HepG2 (cell line): ENCODE measurements at regions not wholly inside any gene's neighbourhood (a gene's known extent, or its start where the extent isn't known, plus 50 kb on each side); places are given as distances from the start of the nearest gene placed in this dataset.

Source experiments
- ATAC-seq: fragments of 200-7000 bp; cut with Tn5 transposase; 3 replicates; pipeline ENCODE4 v1.9.1; 2020; ENCODE audit warnings: mild to moderate bottlenecking, moderate library complexity
- BruUV-seq: library from RNA; stranded (reverse); fragments of 400-500 nt; replicated peaks from 2 replicates; lab custom pipeline; 2021; lab: Mats Ljungman, UMichigan
- CTCF ChIA-PET: fragments of 300-600 bp; formaldehyde crosslinking; extraction: SDS; loops from one replicate; lab custom pipeline; 2021; ENCODE audit warnings: low total read pairs, inconsistent platforms, low intra/inter-chr PET ratio; lab: Yijun Ruan, JAX
- POLR2A ChIA-PET: fragments of 350-600 bp; sonication (Branson Sonifier 250); formaldehyde crosslinking; loops from one replicate; lab custom pipeline; 2020; ENCODE audit warnings: antibody characterized with exemption, inconsistent platforms; lab: Yijun Ruan, JAX
- DNase-seq: peaks from one replicate; pipeline ENCODE4 v3.0.0-alpha.2; 2015; ENCODE audit warnings: low spot score
- FAIRE-seq: peaks from 3 replicates; lab custom pipeline; 2011; peaks lifted over from hg19 to GRCh38; lab: Jason Lieb, UNC
- H2AFZ ChIP-seq: one replicate; pipeline ENCODE4 v1.6.1; 2011; ENCODE audit warnings: low read length, inconsistent platforms
- H3K27ac ChIP-seq: fragments of 300-600 bp; 3 replicates; pipeline ENCODE4 v1.8.0; 2011; ENCODE audit warnings: mixed run types, mild to moderate bottlenecking, mixed read lengths, low read length, inconsistent platforms; ENCODE audit not compliant: insufficient read depth; ENCODE audit errors: extremely low read length
- H3K27me3 ChIP-seq, 2 experiments: fragments of 200-600 bp in 1 of 2; 2 replicates in 1 of 2; 3 replicates in 1 of 2; pipeline versions ENCODE4 v1.6.0 to v1.8.0; 2011; ENCODE audit warnings: low read length in 2 of 2, mild to moderate bottlenecking in 2 of 2, moderate library complexity in 2 of 2, inconsistent platforms in 1 of 2; ENCODE audit not compliant: insufficient read depth in 2 of 2, control insufficient read depth in 1 of 2
- H3K36me3 ChIP-seq, 2 experiments: fragments of 200-600 bp in 1 of 2; replicated peaks in 1 of 2; 2 replicates in 1 of 2; 3 replicates in 1 of 2; pipeline versions ENCODE4 v1.5.1 to v1.8.0; 2011; ENCODE audit warnings: low read length in 2 of 2, inconsistent platforms in 1 of 2; ENCODE audit not compliant: insufficient read depth in 2 of 2, control insufficient read depth in 1 of 2
- H3K4me1 ChIP-seq: 2 replicates; pipeline ENCODE4 v1.5.1; 2012; ENCODE audit warnings: low read length, inconsistent platforms; ENCODE audit not compliant: insufficient read depth
- H3K4me2 ChIP-seq: 2 replicates; pipeline ENCODE4 v1.6.0; 2011; ENCODE audit warnings: low read depth, low read length, inconsistent platforms
- H3K4me3 ChIP-seq, 3 experiments: fragments of 200-600 bp in 1 of 3; sonication (generic), shearing (Covaris generic) in 1 of 3; replicated peaks in 1 of 3; 2 replicates each; pipeline ENCODE4 v1.5.1; 2011 to 2016; ENCODE audit warnings: low read length in 3 of 3, inconsistent platforms in 2 of 3, low read depth in 2 of 3, mild to moderate bottlenecking in 2 of 3, control low read depth in 1 of 3, mixed read lengths in 1 of 3; ENCODE audit not compliant: insufficient read depth in 1 of 3
- H3K79me2 ChIP-seq: one replicate; pipeline ENCODE4 v1.6.1; 2011; ENCODE audit warnings: low read length, inconsistent platforms; ENCODE audit not compliant: insufficient read depth
- H3K9ac ChIP-seq: 2 replicates; pipeline ENCODE4 v1.6.0; 2011; ENCODE audit warnings: mild to moderate bottlenecking, low read depth, low read length, inconsistent platforms; ENCODE audit not compliant: insufficient read depth
- H3K9me3 ChIP-seq: 2 replicates; pipeline ENCODE4 v1.5.1; 2012; ENCODE audit warnings: mild to moderate bottlenecking, low read length
- H4K20me1 ChIP-seq: 2 replicates; pipeline ENCODE4 v1.6.0; 2011; ENCODE audit warnings: inconsistent platforms, mild to moderate bottlenecking, low read length, moderate library complexity; ENCODE audit not compliant: insufficient read depth
- ARNT ChIP-seq: fragments of 450-650 bp; IDR thresholded peaks from 2 replicates; pipeline ENCODE4 v1.6.1; 2017
- ATF7 ChIP-seq, 2 experiments: fragments of 450-650 bp in 1 of 2; sonication (generic) in 1 of 2; formaldehyde crosslinking in 1 of 2; IDR thresholded peaks; 2 replicates each; pipeline versions ENCODE4 v1.4.0 to v1.6.1; 2016 to 2020; ENCODE audit warnings: antibody characterized with exemption in 1 of 2, mild to moderate bottlenecking in 1 of 2, missing genetic modification reagents in 1 of 2
- ATRX ChIP-seq: sonication (generic); formaldehyde crosslinking; IDR thresholded peaks from 2 replicates; pipeline ENCODE4 v1.4.0; 2020; ENCODE audit warnings: missing genetic modification reagents, borderline replicate concordance
- CREB1 ChIP-seq, 2 experiments: fragments of 450-650 bp in 1 of 2; IDR thresholded peaks; 2 replicates each; pipeline ENCODE4 v1.6.1; 2016 to 2017; ENCODE audit warnings: control low read depth in 1 of 2, mild to moderate bottlenecking in 1 of 2, missing compliant biosample characterization in 1 of 2, missing genetic modification characterization in 1 of 2
- ELF1 ChIP-seq: sonication (generic); formaldehyde crosslinking; IDR thresholded peaks from 2 replicates; pipeline ENCODE4 v1.4.0; 2020; ENCODE audit warnings: missing genetic modification reagents
- FOXA3 ChIP-seq: IDR thresholded peaks from 2 replicates; pipeline ENCODE4 v1.6.1; 2016; ENCODE audit warnings: missing genetic modification reagents, missing compliant biosample characterization
- MXI1 ChIP-seq: IDR thresholded peaks from 3 replicates; pipeline ENCODE4 v1.6.1; 2012; ENCODE audit warnings: low read depth, low read length, inconsistent platforms, borderline replicate concordance
- NCOR1 ChIP-seq: fragments of 200-600 bp; sonication (generic); IDR thresholded peaks from 2 replicates; pipeline ENCODE4 v1.7.0; 2017; ENCODE audit warnings: antibody characterized with exemption, low read length, borderline replicate concordance
- REL ChIP-seq: sonication (generic); formaldehyde crosslinking; conservative IDR thresholded peaks from 2 replicates; pipeline ENCODE4 v1.8.0; 2022; ENCODE audit warnings: mild to moderate bottlenecking, missing genetic modification reagents, moderate library complexity
- RORA ChIP-seq: sonication (generic); formaldehyde crosslinking; IDR thresholded peaks from 2 replicates; pipeline ENCODE4 v1.5.0; 2020; ENCODE audit warnings: mild to moderate bottlenecking, missing genetic modification reagents, moderate library complexity
- STAG1 ChIP-seq: sonication (generic); formaldehyde crosslinking; IDR thresholded peaks from 2 replicates; pipeline ENCODE4 v1.4.0; 2020; ENCODE audit warnings: missing genetic modification reagents
- TMF1 ChIP-seq: sonication (generic); formaldehyde crosslinking; IDR thresholded peaks from 2 replicates; pipeline ENCODE4 v1.8.1; 2022; ENCODE audit warnings: low read depth, missing genetic modification reagents
- ZFP82 ChIP-seq: sonication (generic); formaldehyde crosslinking; IDR thresholded peaks from 2 replicates; pipeline ENCODE4 v1.5.1; 2020; ENCODE audit warnings: mild to moderate bottlenecking, missing genetic modification reagents, borderline replicate concordance
- ZMYM2 ChIP-seq: sonication (generic); formaldehyde crosslinking; IDR thresholded peaks from 2 replicates; pipeline ENCODE4 v1.8.0; 2022; ENCODE audit warnings: mild to moderate bottlenecking, missing genetic modification reagents
- ZNF224 ChIP-seq: sonication (generic); formaldehyde crosslinking; IDR thresholded peaks from 2 replicates; pipeline ENCODE4 v1.5.0; 2020; ENCODE audit warnings: mild to moderate bottlenecking, missing genetic modification reagents
- ZNF839 ChIP-seq: sonication (generic); formaldehyde crosslinking; IDR thresholded peaks from 2 replicates; pipeline ENCODE4 v1.4.0; 2020; ENCODE audit warnings: missing genetic modification reagents, mild to moderate bottlenecking, borderline replicate concordance
- WGBS: methylation state at CpG from one replicate; pipeline ENCODE4 v1.1.6; 2017; ENCODE audit warnings: low lambda C conversion rate; 5-methylcytosine and 5-hydroxymethylcytosine counted together
- in situ Hi-C: cut with HindIII; loops from 2 replicates; pipeline ENCODE4 v1.10.0; 2017; ENCODE audit warnings: low pct_unique_long_range_greater_than_20kb; ENCODE audit not compliant: extremely low pct_ligation_motif_present
- intact Hi-C: fragments of 100-400 bp; cut with micrococcal nuclease; formaldehyde crosslinking; loops from one replicate; pipeline ENCODE4 v1.10.0; 2022; ENCODE audit not compliant: unreplicated experiment
- TF ChIP-seq, protein P1 (sequence below): sonication (generic); formaldehyde crosslinking; IDR thresholded peaks from 2 replicates; pipeline ENCODE4 v1.9.0; 2022; ENCODE audit warnings: low read depth, missing genetic modification reagents
- TF ChIP-seq, protein P2 (sequence below): sonication (generic); formaldehyde crosslinking; IDR thresholded peaks from 2 replicates; pipeline ENCODE4 v1.8.0; 2022; ENCODE audit warnings: missing genetic modification reagents, low read depth, mild to moderate bottlenecking, borderline replicate concordance

DNA sequence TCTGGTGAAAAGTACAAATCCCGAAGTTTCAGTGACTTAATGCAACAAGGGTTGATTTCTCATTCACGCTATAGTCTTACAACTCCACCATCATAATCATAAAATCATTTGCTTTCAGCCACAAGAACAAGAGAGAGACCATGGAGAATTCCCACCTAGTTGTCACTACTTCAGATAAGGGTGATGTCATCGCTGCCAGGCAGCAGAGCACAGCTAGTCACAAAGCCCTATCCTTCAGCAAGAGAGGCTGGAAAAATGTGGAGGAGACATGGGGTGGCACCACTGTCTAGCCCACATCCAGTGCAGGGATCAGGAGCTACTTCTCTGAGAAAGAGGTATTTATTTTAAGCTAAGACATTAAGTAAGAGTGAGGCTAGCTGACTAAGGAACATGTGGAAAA, 356.1 kb downstream of the YTHDC2 start:
- CTCF ChIA-PET = no interaction called here
- TF ChIP-seq ELF1 (CRISPR knock-in tag) = no peak
- TF ChIP-seq ATF7 (IDR thresholded peaks at IDR 0.05) = peak; percentile 82
- TF ChIP-seq ATF7 (CRISPR knock-in tag; IDR thresholded peaks at IDR 0.05) = no peak
- TF ChIP-seq NCOR1 = no peak
- TF ChIP-seq CREB1 (IDR thresholded peaks at IDR 0.05) = 0 out of 2 replicates have a peak, but pooled peaks have one; percentile 31
- no peak for TF ChIP-seq CREB1 (CRISPR knock-in tag; IDR thresholded peaks at IDR 0.05)
- no peak for TF ChIP-seq ZMYM2 (CRISPR knock-in tag)
- TF ChIP-seq STAG1 = no peak
- TF ChIP-seq, protein P1, sequence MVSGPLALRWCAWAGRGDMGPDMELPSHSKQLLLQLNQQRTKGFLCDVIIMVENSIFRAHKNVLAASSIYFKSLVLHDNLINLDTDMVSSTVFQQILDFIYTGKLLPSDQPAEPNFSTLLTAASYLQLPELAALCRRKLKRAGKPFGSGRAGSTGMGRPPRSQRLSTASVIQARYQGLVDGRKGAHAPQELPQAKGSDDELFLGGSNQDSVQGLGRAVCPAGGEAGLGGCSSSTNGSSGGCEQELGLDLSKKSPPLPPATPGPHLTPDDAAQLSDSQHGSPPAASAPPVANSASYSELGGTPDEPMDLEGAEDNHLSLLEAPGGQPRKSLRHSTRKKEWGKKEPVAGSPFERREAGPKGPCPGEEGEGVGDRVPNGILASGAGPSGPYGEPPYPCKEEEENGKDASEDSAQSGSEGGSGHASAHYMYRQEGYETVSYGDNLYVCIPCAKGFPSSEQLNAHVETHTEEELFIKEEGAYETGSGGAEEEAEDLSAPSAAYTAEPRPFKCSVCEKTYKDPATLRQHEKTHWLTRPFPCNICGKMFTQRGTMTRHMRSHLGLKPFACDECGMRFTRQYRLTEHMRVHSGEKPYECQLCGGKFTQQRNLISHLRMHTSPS = no peak
- Histone ChIP-seq H3K4me3 (no peak overlapping the region), H3K27me3 (no peaks in the 10 kb centered on the region), H3K4me2 (no peak overlapping the region), H3K27ac (no peak overlapping the region), H2AFZ (no peak overlapping the region), H3K9me3 (no peaks in the 10 kb centered on the region), H3K79me2 (no peaks in the 10 kb centered on the region), H3K9ac (no peak overlapping the region), H4K20me1 (no peaks in the 10 kb centered on the region), H3K36me3 (no peaks in the 10 kb centered on the region), H3K4me1 (no peaks in the 10 kb centered on the region)
- WGBS = 25% methylated on average over 3 of the region's 3 CpGs
- POLR2A ChIA-PET = no interaction called here
- ATAC-seq (no peak), DNase-seq (no peak), FAIRE-seq (no peak)
- intact Hi-C loops (no loop called here), in situ Hi-C loops (no loop called here)
- BruUV-seq = no TSS peak

DNA sequence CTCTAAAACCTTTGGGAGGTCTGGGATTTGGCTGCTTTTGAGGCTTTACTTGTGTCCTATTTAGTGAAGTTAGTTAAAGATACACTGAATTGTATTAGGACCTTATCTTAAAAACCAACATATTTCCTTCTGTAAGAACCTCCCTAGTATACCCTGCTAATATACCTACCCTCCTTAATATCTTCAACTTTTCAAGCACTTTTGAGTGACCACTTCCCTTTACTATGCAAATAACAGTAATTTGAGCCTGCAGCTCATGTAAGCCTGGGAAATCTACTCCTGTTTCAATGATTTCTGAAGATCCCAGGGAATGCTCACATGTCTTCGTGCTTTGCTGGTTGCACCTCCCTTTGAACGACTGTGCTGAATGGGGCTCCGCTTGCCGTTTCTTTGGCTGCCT, 358.5 kb downstream of the YTHDC2 start:
- ATAC-seq = no peak
- 0% methylated on average over 3 of the region's 4 CpGs for WGBS
- Histone ChIP-seq H3K79me2 (no peaks in the 10 kb centered on the region), H3K27ac (no peak overlapping the region), H3K9ac (no peak overlapping the region), H2AFZ (no peak overlapping the region), H3K4me1 (no peaks in the 10 kb centered on the region), H3K9me3 (no peaks in the 10 kb centered on the region), H4K20me1 (no peaks in the 10 kb centered on the region), H3K36me3 (no peaks in the 10 kb centered on the region), H3K4me2 (no peak overlapping the region), H3K4me3 (no peak overlapping the region), H3K27me3 (no peaks in the 10 kb centered on the region)
- intact Hi-C loops (no loop called here), in situ Hi-C loops (no loop called here)
- DNase-seq = no peak
- CTCF ChIA-PET = no interaction called here
- no peak for FAIRE-seq
- POLR2A ChIA-PET = no interaction called here
- BruUV-seq = no TSS peak
- TF ChIP-seq ZNF224 (CRISPR knock-in tag) = no peak
- no peak for TF ChIP-seq FOXA3 (CRISPR knock-in tag)
- TF ChIP-seq ARNT = no peak
- TF ChIP-seq REL (CRISPR knock-in tag) = no peak
- TF ChIP-seq ATRX (CRISPR knock-in tag) = no peak
- no peak for TF ChIP-seq RORA (CRISPR knock-in tag)
- TF ChIP-seq, protein P2, sequence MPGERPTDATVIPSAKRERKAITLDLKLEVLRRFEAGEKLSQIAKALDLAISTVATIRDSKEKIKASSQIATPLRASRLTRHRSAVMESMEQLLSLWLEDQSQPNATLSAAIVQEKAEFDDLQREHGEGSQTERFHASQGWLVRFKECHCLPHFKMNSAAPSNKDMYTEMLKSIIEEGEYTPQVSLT (CRISPR knock-in tag) = no peak
- no peak for TF ChIP-seq ZNF839 (CRISPR knock-in tag)
- no peak for TF ChIP-seq ZFP82 (CRISPR knock-in tag)
- no peak for TF ChIP-seq MXI1
- TF ChIP-seq TMF1 (CRISPR knock-in tag) = no peak
